Stomach (tissue), 4 donors: ENCODE measurements at regions not wholly inside any gene's neighbourhood (a gene's known extent, or its start where the extent isn't known, plus 50 kb on each side); places are given as distances from the start of the nearest gene placed in this dataset.

Experiments
- POLR2A ChIP-seq, 4 donors: fragments of 450-650 bp; IDR thresholded peaks; one replicate each; pipeline ENCODE4 v1.6.1; 2016; ENCODE audit warnings: antibody characterized with exemption in 4 of 4, control low read depth in 2 of 4, mild to moderate bottlenecking in 1 of 4, moderate library complexity in 1 of 4
- POLR2AphosphoS5 ChIP-seq, 3 donors: sonication (generic); formaldehyde crosslinking; IDR thresholded peaks; one replicate each; pipeline ENCODE4 v1.6.1; 2016; ENCODE audit warnings: antibody characterized with exemption in 3 of 3
- TF ChIP-seq, protein P1 (sequence below), 7 experiments: fragments of 450-650 bp in 4 of 7; fragments of 200-600 bp in 3 of 7; sonication (generic) in 3 of 7; IDR thresholded peaks; one replicate each; pipeline ENCODE4 v1.5.1; 2016 to 2019; ENCODE audit warnings: antibody characterized with exemption in 7 of 7, control low read depth in 2 of 7, mild to moderate bottlenecking in 1 of 7

DNA sequence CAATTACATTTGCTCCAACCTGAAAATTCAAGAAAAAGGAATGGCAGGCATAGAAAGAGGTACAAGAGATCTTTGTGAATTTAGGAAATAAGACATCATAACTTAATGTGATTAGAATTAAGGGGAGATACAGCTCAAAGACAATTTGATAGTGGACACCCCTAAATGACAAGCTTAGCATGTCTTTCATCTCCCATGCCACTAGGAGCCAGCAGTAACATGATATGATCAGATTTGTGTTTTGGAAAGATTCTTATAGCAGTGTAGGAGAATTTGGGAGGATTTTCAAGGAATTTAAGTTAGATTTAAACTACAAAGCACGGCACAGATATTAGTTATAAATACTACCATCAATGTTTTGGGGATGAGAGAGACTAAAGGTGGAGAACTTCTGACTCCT, 340.8 kb downstream of the RDH14 start:
- TF ChIP-seq, protein P1, sequence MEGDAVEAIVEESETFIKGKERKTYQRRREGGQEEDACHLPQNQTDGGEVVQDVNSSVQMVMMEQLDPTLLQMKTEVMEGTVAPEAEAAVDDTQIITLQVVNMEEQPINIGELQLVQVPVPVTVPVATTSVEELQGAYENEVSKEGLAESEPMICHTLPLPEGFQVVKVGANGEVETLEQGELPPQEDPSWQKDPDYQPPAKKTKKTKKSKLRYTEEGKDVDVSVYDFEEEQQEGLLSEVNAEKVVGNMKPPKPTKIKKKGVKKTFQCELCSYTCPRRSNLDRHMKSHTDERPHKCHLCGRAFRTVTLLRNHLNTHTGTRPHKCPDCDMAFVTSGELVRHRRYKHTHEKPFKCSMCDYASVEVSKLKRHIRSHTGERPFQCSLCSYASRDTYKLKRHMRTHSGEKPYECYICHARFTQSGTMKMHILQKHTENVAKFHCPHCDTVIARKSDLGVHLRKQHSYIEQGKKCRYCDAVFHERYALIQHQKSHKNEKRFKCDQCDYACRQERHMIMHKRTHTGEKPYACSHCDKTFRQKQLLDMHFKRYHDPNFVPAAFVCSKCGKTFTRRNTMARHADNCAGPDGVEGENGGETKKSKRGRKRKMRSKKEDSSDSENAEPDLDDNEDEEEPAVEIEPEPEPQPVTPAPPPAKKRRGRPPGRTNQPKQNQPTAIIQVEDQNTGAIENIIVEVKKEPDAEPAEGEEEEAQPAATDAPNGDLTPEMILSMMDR (IDR thresholded peaks at IDR 0.05) = no peak
- TF ChIP-seq POLR2A (IDR thresholded peaks at IDR 0.05) (no peak), POLR2AphosphoS5 (IDR thresholded peaks at IDR 0.05) (no peak)
